ENCODE measurements at regions not wholly inside any gene's neighbourhood (a gene's known extent, or its start where the extent isn't known, plus 50 kb on each side); places are given as distances from the start of the nearest gene placed in this dataset.

DNA sequence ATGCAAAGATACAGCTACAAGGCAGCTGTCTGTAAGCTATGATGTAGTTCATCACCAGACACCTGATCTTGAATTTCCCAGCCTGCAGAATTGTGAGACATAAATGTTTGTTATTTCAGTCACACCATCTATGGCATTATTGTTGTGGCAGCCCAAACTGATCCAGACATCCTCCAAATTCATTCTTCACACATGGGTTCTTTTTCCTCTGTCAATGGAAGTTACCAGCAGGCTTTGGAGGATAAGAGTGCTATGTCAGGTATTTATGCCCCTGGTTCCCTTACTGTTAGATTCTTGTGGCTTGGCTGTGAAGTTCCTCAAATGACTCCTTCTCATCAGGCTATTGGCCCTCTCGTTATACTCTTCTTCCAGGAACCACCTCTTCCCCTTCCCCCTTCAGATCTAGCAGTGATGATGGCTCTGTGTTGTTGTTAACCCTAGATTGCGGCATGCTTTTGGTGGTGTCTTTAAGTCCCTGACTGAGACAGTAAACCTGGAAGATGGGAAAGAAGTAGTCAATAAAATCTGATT is 91.0 kb upstream of the CHMP2B start:
- TF ChIP-seq, protein P1, sequence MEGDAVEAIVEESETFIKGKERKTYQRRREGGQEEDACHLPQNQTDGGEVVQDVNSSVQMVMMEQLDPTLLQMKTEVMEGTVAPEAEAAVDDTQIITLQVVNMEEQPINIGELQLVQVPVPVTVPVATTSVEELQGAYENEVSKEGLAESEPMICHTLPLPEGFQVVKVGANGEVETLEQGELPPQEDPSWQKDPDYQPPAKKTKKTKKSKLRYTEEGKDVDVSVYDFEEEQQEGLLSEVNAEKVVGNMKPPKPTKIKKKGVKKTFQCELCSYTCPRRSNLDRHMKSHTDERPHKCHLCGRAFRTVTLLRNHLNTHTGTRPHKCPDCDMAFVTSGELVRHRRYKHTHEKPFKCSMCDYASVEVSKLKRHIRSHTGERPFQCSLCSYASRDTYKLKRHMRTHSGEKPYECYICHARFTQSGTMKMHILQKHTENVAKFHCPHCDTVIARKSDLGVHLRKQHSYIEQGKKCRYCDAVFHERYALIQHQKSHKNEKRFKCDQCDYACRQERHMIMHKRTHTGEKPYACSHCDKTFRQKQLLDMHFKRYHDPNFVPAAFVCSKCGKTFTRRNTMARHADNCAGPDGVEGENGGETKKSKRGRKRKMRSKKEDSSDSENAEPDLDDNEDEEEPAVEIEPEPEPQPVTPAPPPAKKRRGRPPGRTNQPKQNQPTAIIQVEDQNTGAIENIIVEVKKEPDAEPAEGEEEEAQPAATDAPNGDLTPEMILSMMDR (IDR thresholded peaks at IDR 0.05): no peak
- TF ChIP-seq POLR2A (IDR thresholded peaks at IDR 0.05): no peak

Data from thyroid gland (tissue), 4 donors.